ENCODE measurements at regions not wholly inside any gene's neighbourhood (a gene's known extent, or its start where the extent isn't known, plus 50 kb on each side); places are given as distances from the start of the nearest gene placed in this dataset.

- Histone ChIP-seq H3K27me3 (ENCODE audit: control insufficient read depth in 4 of 4, insufficient read depth in 4 of 4, low read length in 3 of 4) (no peaks in the 10 kb centered on the region), H3K27ac (ENCODE audit: low read depth in 1 of 2, low read length in 2 of 2) (no peak overlapping the region), H3K4me1 (ENCODE audit: control insufficient read depth in 4 of 4, insufficient read depth in 4 of 4, low read length in 3 of 4) (no peaks in the 10 kb centered on the region), H3K4me3 (ENCODE audit: low read depth in 1 of 3, low read length in 3 of 3) (no peak overlapping the region), H3K9me3 (ENCODE audit: control insufficient read depth in 4 of 4, low read length in 3 of 4) (no peaks in the 10 kb centered on the region), H3K9ac (ENCODE audit: low read depth in 1 of 2, low read length in 2 of 2) (no peak overlapping the region), H3K36me3 (ENCODE audit: control insufficient read depth in 4 of 4, insufficient read depth in 3 of 4, low read depth in 1 of 4, low read length in 3 of 4) (no peaks in the 10 kb centered on the region)
- no peak for DNase-seq (ENCODE audit: low spot score)
- 61% methylated on average over 2 of the region's 2 CpGs for WGBS
- TF ChIP-seq FOXA2 (IDR thresholded peaks at IDR 0.05) (no peak), EGR1 (IDR thresholded peaks at IDR 0.05; ENCODE audit: low read depth in 2 of 2) (no peak), NR2F2 (IDR thresholded peaks at IDR 0.05) (no peak), TAF1 (conservative IDR thresholded peaks at IDR 0.05) (no peak), HNF4G (IDR thresholded peaks at IDR 0.05) (no peak), HNF4A (conservative IDR thresholded peaks at IDR 0.05) (no peak)
These were observed 303.5 kb upstream of the CELF4 start for GRCh38 chr18:37869051-37869450.

GRCh38 chr18:37864122-37864521, 298.5 kb upstream of the CELF4 start:
- TF ChIP-seq YY1 (IDR thresholded peaks at IDR 0.05) (no peak), REST (IDR thresholded peaks at IDR 0.05) (no peak), RAD21 (IDR thresholded peaks at IDR 0.05) (no peak), ZBTB33 (IDR thresholded peaks at IDR 0.05) (no peak), HNF4G (IDR thresholded peaks at IDR 0.05) (no peak), CTCF (IDR thresholded peaks at IDR 0.05; ENCODE audit: low read depth, low read length, missing input control) (no peak), NR2F2 (IDR thresholded peaks at IDR 0.05) (no peak)
- Histone ChIP-seq H3K9me3 (ENCODE audit: control insufficient read depth in 4 of 4, low read length in 3 of 4) (no peaks in the 10 kb centered on the region), H3K36me3 (ENCODE audit: control insufficient read depth in 4 of 4, insufficient read depth in 3 of 4, low read depth in 1 of 4, low read length in 3 of 4) (no peaks in the 10 kb centered on the region), H3K9ac (ENCODE audit: low read depth in 1 of 2, low read length in 2 of 2) (no peak overlapping the region), H3K4me1 (ENCODE audit: control insufficient read depth in 4 of 4, insufficient read depth in 4 of 4, low read length in 3 of 4) (no peaks in the 10 kb centered on the region), H3K27ac (ENCODE audit: low read depth in 1 of 2, low read length in 2 of 2) (no peak overlapping the region), H3K27me3 (ENCODE audit: control insufficient read depth in 4 of 4, insufficient read depth in 4 of 4, low read length in 3 of 4) (no peaks in the 10 kb centered on the region), H3K4me3 (ENCODE audit: low read depth in 1 of 3, low read length in 3 of 3) (no peak overlapping the region)
- 79% methylated on average over 1 of the region's 1 CpG for WGBS
- no peak for DNase-seq (ENCODE audit: low spot score)

GRCh38 chr18:37861981-37862380, 296.4 kb upstream of the CELF4 start:
- no peak for DNase-seq (ENCODE audit: low spot score)
- 44% methylated on average over 2 of the region's 2 CpGs for WGBS
- H3K4me1 ChIP-seq (ENCODE audit: control insufficient read depth in 4 of 4, insufficient read depth in 4 of 4, low read length in 3 of 4), result no peaks in the 10 kb centered on the region
- TF ChIP-seq FOXA2 (IDR thresholded peaks at IDR 0.05) (no peak), HNF4A (conservative IDR thresholded peaks at IDR 0.05) (no peak), FOXA1 (IDR thresholded peaks at IDR 0.05) (no peak)
- H3K4me3 ChIP-seq (ENCODE audit: low read depth in 1 of 3, low read length in 3 of 3), result no peak overlapping the region
- no peak overlapping the region for H3K27ac ChIP-seq (ENCODE audit: low read depth in 1 of 2, low read length in 2 of 2)
- no peaks in the 10 kb centered on the region for H3K27me3 ChIP-seq (ENCODE audit: control insufficient read depth in 4 of 4, insufficient read depth in 4 of 4, low read length in 3 of 4)
- no peak overlapping the region for H3K9ac ChIP-seq (ENCODE audit: low read depth in 1 of 2, low read length in 2 of 2)
- peaks cover 0 to 3% (median 0%) of the 10 kb centered on the region in 4 donors for H3K9me3 ChIP-seq (ENCODE audit: control insufficient read depth in 4 of 4, low read length in 3 of 4)
- no peaks in the 10 kb centered on the region for H3K36me3 ChIP-seq (ENCODE audit: control insufficient read depth in 4 of 4, insufficient read depth in 3 of 4, low read depth in 1 of 4, low read length in 3 of 4)

Data from liver (tissue), 8 donors.